ENCODE measurements at regions not wholly inside any gene's neighbourhood (a gene's known extent, or its start where the extent isn't known, plus 50 kb on each side); places are given as distances from the start of the nearest gene placed in this dataset.

DNA sequence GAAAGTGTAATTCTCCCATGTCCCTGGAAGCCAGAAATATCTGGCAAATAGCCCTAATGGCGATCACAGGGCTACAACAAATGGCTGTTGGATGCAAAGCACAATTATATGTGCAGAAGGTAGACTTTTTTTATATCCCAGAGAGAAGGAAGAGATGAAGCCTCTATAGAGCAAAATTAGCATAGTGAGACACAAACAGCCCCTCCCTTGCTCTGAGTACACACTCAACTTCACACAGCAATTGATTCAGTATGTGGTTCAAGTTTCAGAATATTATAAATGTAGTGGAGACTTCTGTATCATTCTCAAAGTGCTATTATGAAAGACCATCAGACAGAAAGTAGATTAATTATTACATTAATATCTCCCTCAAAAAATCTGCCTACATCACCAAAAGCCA lies 246.5 kb upstream of the TBX18 start:
- Histone ChIP-seq H3K4me1 (ENCODE audit: control insufficient read depth in 1 of 2, insufficient read depth in 2 of 2, low read length in 2 of 2) (no peaks in the 10 kb centered on the region), H2AFZ (ENCODE audit: insufficient read depth, low read depth, low read length, poor library complexity, severe bottlenecking) (no peak overlapping the region), H3K4me3 (replicated peaks in 1 of 3; ENCODE audit: low read depth in 2 of 3, low read length in 3 of 3) (no peak overlapping the region), H3K27me3 (ENCODE audit: control insufficient read depth in 2 of 2, insufficient read depth in 2 of 2, low read length in 2 of 2) (no peaks in the 10 kb centered on the region), H3K4me2 (replicated peaks; ENCODE audit: extremely low read depth, low read length, poor library complexity, severe bottlenecking) (no peak overlapping the region), H4K20me1 (ENCODE audit: insufficient read depth, low read length) (no peaks in the 10 kb centered on the region), H3K79me2 (ENCODE audit: insufficient read depth, low read length) (no peaks in the 10 kb centered on the region), H3K9ac (ENCODE audit: insufficient read depth, low read length, poor library complexity, severe bottlenecking) (no peak overlapping the region), H3K9me3 (replicated peaks in 1 of 2; ENCODE audit: control insufficient read depth in 1 of 2, insufficient read depth in 1 of 2, low read length in 2 of 2) (no peaks in the 10 kb centered on the region), H3K36me3 (replicated peaks in 1 of 2; ENCODE audit: control insufficient read depth in 1 of 2, insufficient read depth in 2 of 2, low read length in 2 of 2) (no peaks in the 10 kb centered on the region), H3K27ac (ENCODE audit: low read depth in 1 of 2, low read length in 2 of 2) (no peak overlapping the region)
- intact Hi-C loops (cut with micrococcal nuclease): no loop called here
- WGBS (ENCODE audit: insufficient coverage): 60% methylated on average over 1 of the region's 1 CpG
- TF ChIP-seq, protein P1, sequence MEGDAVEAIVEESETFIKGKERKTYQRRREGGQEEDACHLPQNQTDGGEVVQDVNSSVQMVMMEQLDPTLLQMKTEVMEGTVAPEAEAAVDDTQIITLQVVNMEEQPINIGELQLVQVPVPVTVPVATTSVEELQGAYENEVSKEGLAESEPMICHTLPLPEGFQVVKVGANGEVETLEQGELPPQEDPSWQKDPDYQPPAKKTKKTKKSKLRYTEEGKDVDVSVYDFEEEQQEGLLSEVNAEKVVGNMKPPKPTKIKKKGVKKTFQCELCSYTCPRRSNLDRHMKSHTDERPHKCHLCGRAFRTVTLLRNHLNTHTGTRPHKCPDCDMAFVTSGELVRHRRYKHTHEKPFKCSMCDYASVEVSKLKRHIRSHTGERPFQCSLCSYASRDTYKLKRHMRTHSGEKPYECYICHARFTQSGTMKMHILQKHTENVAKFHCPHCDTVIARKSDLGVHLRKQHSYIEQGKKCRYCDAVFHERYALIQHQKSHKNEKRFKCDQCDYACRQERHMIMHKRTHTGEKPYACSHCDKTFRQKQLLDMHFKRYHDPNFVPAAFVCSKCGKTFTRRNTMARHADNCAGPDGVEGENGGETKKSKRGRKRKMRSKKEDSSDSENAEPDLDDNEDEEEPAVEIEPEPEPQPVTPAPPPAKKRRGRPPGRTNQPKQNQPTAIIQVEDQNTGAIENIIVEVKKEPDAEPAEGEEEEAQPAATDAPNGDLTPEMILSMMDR (IDR thresholded peaks at IDR 0.05): no peak
- peaks cover 3 to 6% (median 4%) of the 10 kb centered on the region in 3 donors for H3K27me3 Mint-ChIP-seq (ENCODE audit: low read depth in 3 of 3)
- no peak overlapping the region for H3K27ac Mint-ChIP-seq
- no peak for DNase-seq
- H3K9me3 Mint-ChIP-seq: peaks cover 0 to 9% (median 0%) of the 10 kb centered on the region in 7 donors
- no peaks in the 10 kb centered on the region for H3K4me1 Mint-ChIP-seq
- no peak overlapping the region for H3K4me3 Mint-ChIP-seq
- H3K36me3 Mint-ChIP-seq: no peaks in the 10 kb centered on the region

- Histone ChIP-seq H3K4me3 (replicated peaks in 1 of 3; ENCODE audit: low read depth in 2 of 3, low read length in 3 of 3) (no peak overlapping the region), H3K27me3 (ENCODE audit: control insufficient read depth in 2 of 2, insufficient read depth in 2 of 2, low read length in 2 of 2) (no peaks in the 10 kb centered on the region), H3K27ac (ENCODE audit: low read depth in 1 of 2, low read length in 2 of 2) (no peak overlapping the region), H3K4me1 (ENCODE audit: control insufficient read depth in 1 of 2, insufficient read depth in 2 of 2, low read length in 2 of 2) (no peaks in the 10 kb centered on the region), H3K79me2 (ENCODE audit: insufficient read depth, low read length) (no peaks in the 10 kb centered on the region), H3K4me2 (replicated peaks; ENCODE audit: extremely low read depth, low read length, poor library complexity, severe bottlenecking) (no peak overlapping the region), H3K9ac (ENCODE audit: insufficient read depth, low read length, poor library complexity, severe bottlenecking) (no peak overlapping the region), H4K20me1 (ENCODE audit: insufficient read depth, low read length) (no peaks in the 10 kb centered on the region), H3K9me3 (replicated peaks in 1 of 2; ENCODE audit: control insufficient read depth in 1 of 2, insufficient read depth in 1 of 2, low read length in 2 of 2) (no peaks in the 10 kb centered on the region), H2AFZ (ENCODE audit: insufficient read depth, low read depth, low read length, poor library complexity, severe bottlenecking) (no peak overlapping the region), H3K36me3 (replicated peaks in 1 of 2; ENCODE audit: control insufficient read depth in 1 of 2, insufficient read depth in 2 of 2, low read length in 2 of 2) (no peaks in the 10 kb centered on the region)
- Mint-ChIP-seq H3K4me3 (no peak overlapping the region), H3K4me1 (no peaks in the 10 kb centered on the region), H3K27me3 (ENCODE audit: low read depth in 3 of 3) (peaks cover 0 to 4% (median 3%) of the 10 kb centered on the region in 3 donors), H3K9me3 (peaks cover 0 to 4% (median 0%) of the 10 kb centered on the region in 7 donors), H3K27ac (no peak overlapping the region), H3K36me3 (no peaks in the 10 kb centered on the region)
- no peak for DNase-seq
- 83% methylated on average over 2 of the region's 6 CpGs for WGBS (ENCODE audit: insufficient coverage)
- TF ChIP-seq, protein P1 (IDR thresholded peaks at IDR 0.05): no peak
- intact Hi-C loops (cut with micrococcal nuclease): no loop called here
These were observed 244.1 kb upstream of the TBX18 start for GRCh38 chr6:85008296-85009009.

Data from CD14-positive monocyte (primary cell).